ENCODE measurements at regions not wholly inside any gene's neighbourhood (a gene's known extent, or its start where the extent isn't known, plus 50 kb on each side); places are given as distances from the start of the nearest gene placed in this dataset.

GRCh38 chr6:85111481-85112011 lies 338.3 kb upstream of the NT5E start:
- TF ChIP-seq EZH2 (IDR thresholded peaks at IDR 0.05; ENCODE audit: insufficient read depth, poor library complexity, severe bottlenecking) (no peak), EZH2phosphoT487 (IDR thresholded peaks at IDR 0.05; ENCODE audit: insufficient read depth, low read depth) (no peak)
